ENCODE measurements at regions not wholly inside any gene's neighbourhood (a gene's known extent, or its start where the extent isn't known, plus 50 kb on each side); places are given as distances from the start of the nearest gene placed in this dataset.

- Histone ChIP-seq H3K4me1 (ENCODE audit: insufficient read depth, low read length) (no peaks in the 10 kb centered on the region), H3K36me3 (replicated peaks in 1 of 2; ENCODE audit: control insufficient read depth in 1 of 2, insufficient read depth in 2 of 2, low read length in 2 of 2) (no peaks in the 10 kb centered on the region), H3K27me3 (ENCODE audit: control insufficient read depth in 1 of 2, insufficient read depth in 2 of 2, low read length in 2 of 2) (no peaks in the 10 kb centered on the region), H3K4me2 (ENCODE audit: low read depth, low read length) (no peak overlapping the region), H3K79me2 (ENCODE audit: insufficient read depth, low read length) (no peaks in the 10 kb centered on the region), H2AFZ (ENCODE audit: low read length) (no peak overlapping the region), H3K4me3 (replicated peaks in 1 of 3; ENCODE audit: insufficient read depth in 1 of 3, low read depth in 2 of 3, low read length in 3 of 3) (no peak overlapping the region), H3K9ac (ENCODE audit: insufficient read depth, low read depth, low read length) (no peak overlapping the region), H3K9me3 (ENCODE audit: low read length) (no peaks in the 10 kb centered on the region), H3K27ac (ENCODE audit: extremely low read length, insufficient read depth, low read length) (no peak overlapping the region), H4K20me1 (ENCODE audit: insufficient read depth, low read length) (no peaks in the 10 kb centered on the region)
- BruUV-seq (replicated peaks): no TSS peak
- FAIRE-seq (no peak), ATAC-seq (no peak), DNase-seq (ENCODE audit: low spot score) (no peak)
- no peak for TF ChIP-seq HOXD1 (CRISPR knock-in tag; IDR thresholded peaks at IDR 0.05)
- TF ChIP-seq ZNF598 (CRISPR knock-in tag; IDR thresholded peaks at IDR 0.05; ENCODE audit: borderline replicate concordance): no peak
- TF ChIP-seq NR0B2 (CRISPR knock-in tag; IDR thresholded peaks at IDR 0.05): no peak
- no peak for TF ChIP-seq TAF1 (CRISPR knock-in tag; IDR thresholded peaks at IDR 0.05)
- TF ChIP-seq CREB1 (IDR thresholded peaks at IDR 0.05): no peak
- no peak for TF ChIP-seq CREB1 (CRISPR knock-in tag; IDR thresholded peaks at IDR 0.05)
- no peak for TF ChIP-seq ZNF776 (CRISPR knock-in tag; IDR thresholded peaks at IDR 0.05)
- no peak for TF ChIP-seq KLF9 (CRISPR knock-in tag; IDR thresholded peaks at IDR 0.05; ENCODE audit: low read depth)
- TF ChIP-seq ZSCAN30 (CRISPR knock-in tag; IDR thresholded peaks at IDR 0.05): no peak
- TF ChIP-seq MNT (IDR thresholded peaks at IDR 0.05): no peak
- in situ Hi-C loops (cut with HindIII; ENCODE audit: extremely low pct_ligation_motif_present, low pct_unique_long_range_greater_than_20kb) (no loop called here), intact Hi-C loops (cut with micrococcal nuclease; ENCODE audit: unreplicated experiment) (no loop called here)
- 50% methylated on average over 2 of the region's 3 CpGs for WGBS (ENCODE audit: low lambda C conversion rate)
- ChIA-PET CTCF (ENCODE audit: low intra/inter-chr PET ratio, low total read pairs) (no interaction called here), POLR2A (no interaction called here)
Measured at GRCh38 chr9:102669220-102669619, 325.9 kb upstream of the CYLC2 start.

Data from HepG2 (cell line).